ENCODE measurements at regions not wholly inside any gene's neighbourhood (a gene's known extent, or its start where the extent isn't known, plus 50 kb on each side); places are given as distances from the start of the nearest gene placed in this dataset.

- FAIRE-seq (no peak), DNase-seq (ENCODE audit: low spot score) (no peak), ATAC-seq (no peak)
- Histone ChIP-seq H3K36me3 (replicated peaks in 1 of 2; ENCODE audit: control insufficient read depth in 1 of 2, insufficient read depth in 2 of 2, low read length in 2 of 2) (no peaks in the 10 kb centered on the region), H3K4me2 (ENCODE audit: low read depth, low read length) (no peak overlapping the region), H3K27me3 (ENCODE audit: control insufficient read depth in 1 of 2, insufficient read depth in 2 of 2, low read length in 2 of 2) (no peaks in the 10 kb centered on the region), H4K20me1 (ENCODE audit: insufficient read depth, low read length) (no peaks in the 10 kb centered on the region), H3K9ac (ENCODE audit: insufficient read depth, low read depth, low read length) (no peak overlapping the region), H3K27ac (ENCODE audit: extremely low read length, insufficient read depth, low read length) (no peak overlapping the region), H3K79me2 (ENCODE audit: insufficient read depth, low read length) (no peaks in the 10 kb centered on the region), H3K4me3 (replicated peaks in 1 of 3; ENCODE audit: insufficient read depth in 1 of 3, low read depth in 2 of 3, low read length in 3 of 3) (no peak overlapping the region), H3K9me3 (ENCODE audit: low read length) (peaks cover 87% of the 10 kb centered on the region), H2AFZ (ENCODE audit: low read length) (no peak overlapping the region), H3K4me1 (ENCODE audit: insufficient read depth, low read length) (no peaks in the 10 kb centered on the region)
- ChIA-PET POLR2A (no interaction called here), CTCF (ENCODE audit: low intra/inter-chr PET ratio, low total read pairs) (no interaction called here)
- in situ Hi-C loops (cut with HindIII; ENCODE audit: extremely low pct_ligation_motif_present, low pct_unique_long_range_greater_than_20kb): no loop called here
- BruUV-seq (replicated peaks): no TSS peak
- WGBS (ENCODE audit: low lambda C conversion rate): 4% methylated on average over 6 of the region's 8 CpGs
- intact Hi-C loops (cut with micrococcal nuclease; ENCODE audit: unreplicated experiment): no loop called here
- TF ChIP-seq MZF1 (CRISPR knock-in tag; IDR thresholded peaks at IDR 0.05; ENCODE audit: borderline replicate concordance) (no peak), GTF3A (CRISPR knock-in tag; conservative IDR thresholded peaks at IDR 0.05) (no peak), CREB1 (IDR thresholded peaks at IDR 0.05) (peak; percentile 87), CREB1 (CRISPR knock-in tag; IDR thresholded peaks at IDR 0.05) (no peak), ATF7 (IDR thresholded peaks at IDR 0.05) (peak; percentile 85), ATF7 (CRISPR knock-in tag; IDR thresholded peaks at IDR 0.05) (no peak)
These were observed 461.7 kb upstream of the SOX11 start for GRCh38 chr2:5230444-5230843.

- Histone ChIP-seq H3K4me3 (replicated peaks in 1 of 3; ENCODE audit: insufficient read depth in 1 of 3, low read depth in 2 of 3, low read length in 3 of 3) (no peak overlapping the region), H3K4me2 (ENCODE audit: low read depth, low read length) (no peak overlapping the region), H3K79me2 (ENCODE audit: insufficient read depth, low read length) (no peaks in the 10 kb centered on the region), H3K27me3 (ENCODE audit: control insufficient read depth in 1 of 2, insufficient read depth in 2 of 2, low read length in 2 of 2) (no peaks in the 10 kb centered on the region), H2AFZ (ENCODE audit: low read length) (no peak overlapping the region), H3K9me3 (ENCODE audit: low read length) (peaks cover 87% of the 10 kb centered on the region), H3K27ac (ENCODE audit: extremely low read length, insufficient read depth, low read length) (no peak overlapping the region), H3K9ac (ENCODE audit: insufficient read depth, low read depth, low read length) (no peak overlapping the region), H3K36me3 (replicated peaks in 1 of 2; ENCODE audit: control insufficient read depth in 1 of 2, insufficient read depth in 2 of 2, low read length in 2 of 2) (no peaks in the 10 kb centered on the region), H4K20me1 (ENCODE audit: insufficient read depth, low read length) (no peaks in the 10 kb centered on the region), H3K4me1 (ENCODE audit: insufficient read depth, low read length) (no peaks in the 10 kb centered on the region)
- FAIRE-seq (no peak), ATAC-seq (no peak), DNase-seq (ENCODE audit: low spot score) (no peak)
- CTCF ChIA-PET (ENCODE audit: low intra/inter-chr PET ratio, low total read pairs): no interaction called here
- POLR2A ChIA-PET: no interaction called here
- in situ Hi-C loops (cut with HindIII; ENCODE audit: extremely low pct_ligation_motif_present, low pct_unique_long_range_greater_than_20kb) (no loop called here), intact Hi-C loops (cut with micrococcal nuclease; ENCODE audit: unreplicated experiment) (no loop called here)
- WGBS (ENCODE audit: low lambda C conversion rate): 15% methylated on average over 3 of the region's 3 CpGs
- no peak for TF ChIP-seq SMARCC2 (IDR thresholded peaks at IDR 0.05)
- no TSS peak for BruUV-seq (replicated peaks)
These were observed 461.3 kb upstream of the SOX11 start for GRCh38 chr2:5230855-5231254.
